Endothelial cell (in vitro differentiated cells): ENCODE measurements at regions not wholly inside any gene's neighbourhood (a gene's known extent, or its start where the extent isn't known, plus 50 kb on each side); places are given as distances from the start of the nearest gene placed in this dataset.
A peak's percentile ranks its signal among the peaks of the same experiment; 100 is the strongest.

Source experiments
- DNase-seq: peaks from one replicate; pipeline ENCODE4 v3.0.0; 2021; ENCODE audit warnings: low spot score
- H3K27ac Mint-ChIP-seq: one replicate; pipeline ENCODE4 v1.8.0; 2021; ENCODE audit warnings: mixed read lengths, inconsistent platforms; ENCODE audit not compliant: unreplicated experiment
- H3K27me3 Mint-ChIP-seq: one replicate; pipeline ENCODE4 v1.8.0; 2021; ENCODE audit warnings: mild to moderate bottlenecking, moderate library complexity, mixed read lengths, inconsistent platforms; ENCODE audit not compliant: unreplicated experiment
- H3K36me3 Mint-ChIP-seq: one replicate; pipeline ENCODE4 v1.8.0; 2021; ENCODE audit warnings: mild to moderate bottlenecking, low read depth, mixed read lengths, inconsistent platforms; ENCODE audit not compliant: unreplicated experiment
- H3K4me1 Mint-ChIP-seq: one replicate; pipeline ENCODE4 v1.8.0; 2021; ENCODE audit warnings: mild to moderate bottlenecking, mixed read lengths, inconsistent platforms; ENCODE audit not compliant: unreplicated experiment
- H3K4me3 Mint-ChIP-seq: one replicate; pipeline ENCODE4 v1.8.0; 2021; ENCODE audit warnings: mild to moderate bottlenecking, mixed read lengths, inconsistent platforms; ENCODE audit not compliant: unreplicated experiment
- H3K9me3 Mint-ChIP-seq: one replicate; pipeline ENCODE4 v1.8.0; 2021; ENCODE audit warnings: mixed read lengths, inconsistent platforms; ENCODE audit not compliant: unreplicated experiment
- TF ChIP-seq, protein P1 (sequence below): fragments of 200-600 bp; sonication (generic); IDR thresholded peaks from one replicate; pipeline ENCODE4 v1.5.0; 2021; ENCODE audit warnings: antibody characterized with exemption; ENCODE audit not compliant: unreplicated experiment

- Mint-ChIP-seq H3K9me3 (no peaks in the 10 kb centered on the region), H3K27ac (no peak overlapping the region), H3K27me3 (peaks cover 2% of the 10 kb centered on the region), H3K4me3 (no peak overlapping the region), H3K36me3 (no peaks in the 10 kb centered on the region), H3K4me1 (peaks cover 11% of the 10 kb centered on the region)
- TF ChIP-seq, protein P1, sequence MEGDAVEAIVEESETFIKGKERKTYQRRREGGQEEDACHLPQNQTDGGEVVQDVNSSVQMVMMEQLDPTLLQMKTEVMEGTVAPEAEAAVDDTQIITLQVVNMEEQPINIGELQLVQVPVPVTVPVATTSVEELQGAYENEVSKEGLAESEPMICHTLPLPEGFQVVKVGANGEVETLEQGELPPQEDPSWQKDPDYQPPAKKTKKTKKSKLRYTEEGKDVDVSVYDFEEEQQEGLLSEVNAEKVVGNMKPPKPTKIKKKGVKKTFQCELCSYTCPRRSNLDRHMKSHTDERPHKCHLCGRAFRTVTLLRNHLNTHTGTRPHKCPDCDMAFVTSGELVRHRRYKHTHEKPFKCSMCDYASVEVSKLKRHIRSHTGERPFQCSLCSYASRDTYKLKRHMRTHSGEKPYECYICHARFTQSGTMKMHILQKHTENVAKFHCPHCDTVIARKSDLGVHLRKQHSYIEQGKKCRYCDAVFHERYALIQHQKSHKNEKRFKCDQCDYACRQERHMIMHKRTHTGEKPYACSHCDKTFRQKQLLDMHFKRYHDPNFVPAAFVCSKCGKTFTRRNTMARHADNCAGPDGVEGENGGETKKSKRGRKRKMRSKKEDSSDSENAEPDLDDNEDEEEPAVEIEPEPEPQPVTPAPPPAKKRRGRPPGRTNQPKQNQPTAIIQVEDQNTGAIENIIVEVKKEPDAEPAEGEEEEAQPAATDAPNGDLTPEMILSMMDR, result no peak
- DNase-seq, result no peak
These were observed 90.2 kb upstream of the TSPAN5 start for GRCh38 chr4:98748609-98749008.

- H3K4me1 Mint-ChIP-seq, result peaks cover 11% of the 10 kb centered on the region
- no peaks in the 10 kb centered on the region for H3K9me3 Mint-ChIP-seq
- no peaks in the 10 kb centered on the region for H3K36me3 Mint-ChIP-seq
- peaks cover 2% of the 10 kb centered on the region for H3K27me3 Mint-ChIP-seq
- peak overlapping the region; percentile 80 for H3K27ac Mint-ChIP-seq
- no peak for DNase-seq
- TF ChIP-seq, protein P1, result no peak
- H3K4me3 Mint-ChIP-seq, result no peak overlapping the region
These were observed 89.1 kb upstream of the TSPAN5 start for GRCh38 chr4:98747393-98748091.

GRCh38 chr4:98746936-98747335 lies 88.5 kb upstream of the TSPAN5 start:
- Mint-ChIP-seq H3K4me1 (peaks cover 11% of the 10 kb centered on the region), H3K36me3 (no peaks in the 10 kb centered on the region), H3K27ac (no peak overlapping the region), H3K27me3 (peaks cover 2% of the 10 kb centered on the region), H3K4me3 (no peak overlapping the region), H3K9me3 (no peaks in the 10 kb centered on the region)
- DNase-seq, result no peak
- TF ChIP-seq, protein P1, result no peak

GRCh38 chr4:98746530-98746929 lies 88.1 kb upstream of the TSPAN5 start:
- Mint-ChIP-seq H3K27me3 (peaks cover 2% of the 10 kb centered on the region), H3K27ac (no peak overlapping the region), H3K36me3 (no peaks in the 10 kb centered on the region), H3K4me1 (peaks cover 11% of the 10 kb centered on the region), H3K4me3 (no peak overlapping the region), H3K9me3 (no peaks in the 10 kb centered on the region)
- TF ChIP-seq, protein P1, result no peak
- DNase-seq, result no peak

GRCh38 chr4:98745366-98745765 lies 87.0 kb upstream of the TSPAN5 start:
- DNase-seq, result peak; percentile 21
- H3K36me3 Mint-ChIP-seq, result no peaks in the 10 kb centered on the region
- H3K4me3 Mint-ChIP-seq, result no peak overlapping the region
- H3K27me3 Mint-ChIP-seq, result peaks cover 2% of the 10 kb centered on the region
- TF ChIP-seq, protein P1, result no peak
- no peak overlapping the region for H3K27ac Mint-ChIP-seq
- peaks cover 11% of the 10 kb centered on the region for H3K4me1 Mint-ChIP-seq
- H3K9me3 Mint-ChIP-seq, result no peaks in the 10 kb centered on the region
